Peyer's patch (tissue), 4 donors: ENCODE measurements at regions not wholly inside any gene's neighbourhood (a gene's known extent, or its start where the extent isn't known, plus 50 kb on each side); places are given as distances from the start of the nearest gene placed in this dataset.

Experiments
- CTCF ChIP-seq, 6 experiments: fragments of 450-650 bp in 4 of 6; fragments of 200-600 bp in 2 of 6; sonication (generic) in 1 of 6; IDR thresholded peaks; one replicate each; pipeline ENCODE4 v1.5.1; 2017 to 2019; ENCODE audit warnings: antibody characterized with exemption in 6 of 6, mild to moderate bottlenecking in 3 of 6, moderate library complexity in 1 of 6
- POLR2A ChIP-seq, 2 donors: fragments of 450-650 bp; IDR thresholded peaks; one replicate each; pipeline ENCODE4 v1.5.1; 2017; ENCODE audit warnings: antibody characterized with exemption in 2 of 2, mild to moderate bottlenecking in 2 of 2, moderate library complexity in 2 of 2

- TF ChIP-seq CTCF (IDR thresholded peaks at IDR 0.05) (no peak), POLR2A (IDR thresholded peaks at IDR 0.05) (no peak)
Measured at GRCh38 chr6:170143401-170144150, 147.3 kb downstream of the DLL1 start.
